Gastrocnemius medialis (tissue), 4 donors: ENCODE measurements at regions not wholly inside any gene's neighbourhood (a gene's known extent, or its start where the extent isn't known, plus 50 kb on each side); places are given as distances from the start of the nearest gene placed in this dataset.

ENCODE experiments used
- ATAC-seq, 2 donors: fragments of 150-250 bp; one replicate each; pipeline ENCODE4 v1.9.1; 2016
- DNase-seq, 2 donors: peaks; one replicate each; pipeline ENCODE4 v3.0.0-alpha.2; 2019
- H3K27ac ChIP-seq, 4 donors: fragments of 200-600 bp; sonication (generic); 1 replicate in 1 of 4; 2 replicates in 3 of 4; pipeline ENCODE4 v1.5.1; 2016 to 2018; ENCODE audit warnings: mild to moderate bottlenecking in 2 of 4, moderate library complexity in 1 of 4
- H3K27me3 ChIP-seq, 3 donors: fragments of 200-600 bp; sonication (generic) in 2 of 3; 1 replicate in 1 of 3; 2 replicates in 2 of 3; pipeline versions ENCODE4 v1.5.1 to v1.6.0; 2016 to 2019; ENCODE audit warnings: mild to moderate bottlenecking in 1 of 3, moderate library complexity in 1 of 3
- H3K36me3 ChIP-seq, 2 donors: fragments of 200-600 bp; sonication (generic) in 1 of 2; one replicate each; pipeline ENCODE4 v1.5.1; 2017 to 2018
- H3K4me1 ChIP-seq, 2 donors: fragments of 200-600 bp; sonication (generic) in 1 of 2; one replicate each; pipeline ENCODE4 v1.5.1; 2016 to 2017; ENCODE audit warnings: mild to moderate bottlenecking in 2 of 2
- H3K4me3 ChIP-seq, 4 donors: fragments of 200-600 bp; sonication (generic) in 3 of 4; 1 replicate in 1 of 4; 2 replicates in 3 of 4; pipeline ENCODE4 v1.5.1; 2016 to 2019; ENCODE audit warnings: mild to moderate bottlenecking in 2 of 4
- H3K9me3 ChIP-seq, 3 donors: fragments of 200-600 bp; sonication (generic) in 2 of 3; 1 replicate in 1 of 3; 2 replicates in 2 of 3; pipeline ENCODE4 v1.5.1; 2016 to 2019
- CTCF ChIP-seq, 5 experiments: fragments of 450-650 bp in 3 of 5; fragments of 200-600 bp in 2 of 5; sonication (generic) in 2 of 5; IDR thresholded peaks in 4 of 5; conservative IDR thresholded peaks in 1 of 5; 1 replicate in 4 of 5; 2 replicates in 1 of 5; pipeline ENCODE4 v1.5.1; 2016 to 2019; ENCODE audit warnings: antibody characterized with exemption in 5 of 5, mild to moderate bottlenecking in 3 of 5, moderate library complexity in 3 of 5
- POLR2A ChIP-seq, 2 donors: fragments of 450-650 bp; IDR thresholded peaks; one replicate each; pipeline ENCODE4 v1.6.1; 2017; ENCODE audit warnings: antibody characterized with exemption in 2 of 2, mild to moderate bottlenecking in 2 of 2, moderate library complexity in 2 of 2
- in situ Hi-C, 4 donors: fragments of 200-750 bp; cut with MboI; loops; one replicate each; pipeline versions ENCODE4 v1.15.0 to v1.8.0; 2017; ENCODE audit warnings: low sequenced_read_pairs in 4 of 4
- intact Hi-C: fragments of 100-400 bp; cut with DNase I; formaldehyde crosslinking; loops from one replicate; pipeline ENCODE4 v1.15.1; 2023; ENCODE audit warnings: low total_unique reads

GRCh38 chr5:127235136-127235535, 55.5 kb upstream of the MEGF10 start:
- no peaks in the 10 kb centered on the region for H3K36me3 ChIP-seq
- no peaks in the 10 kb centered on the region for H3K9me3 ChIP-seq
- no peak overlapping the region for H3K4me3 ChIP-seq
- intact Hi-C loops: no loop called here
- in situ Hi-C loops: no loop called here
- no peaks in the 10 kb centered on the region for H3K4me1 ChIP-seq
- H3K27me3 ChIP-seq: no peaks in the 10 kb centered on the region
- no peak for TF ChIP-seq CTCF (IDR thresholded peaks at IDR 0.05 in 4 of 5, conservative IDR thresholded peaks at IDR 0.05 in 1 of 5)
- no peak for TF ChIP-seq POLR2A (IDR thresholded peaks at IDR 0.05)
- H3K27ac ChIP-seq: no peak overlapping the region
- ATAC-seq: no peak
- DNase-seq: no peak

GRCh38 chr5:127236254-127236653, 54.3 kb upstream of the MEGF10 start:
- ATAC-seq: no peak
- intact Hi-C loops (no loop called here), in situ Hi-C loops (no loop called here)

More at GRCh38 chr5:127236254-127236653, 54.3 kb upstream of the MEGF10 start:
- Histone ChIP-seq H3K27me3 (no peaks in the 10 kb centered on the region), H3K4me3 (no peak overlapping the region), H3K9me3 (no peaks in the 10 kb centered on the region), H3K27ac (no peak overlapping the region), H3K36me3 (no peaks in the 10 kb centered on the region), H3K4me1 (no peaks in the 10 kb centered on the region)
- no peak for TF ChIP-seq CTCF (IDR thresholded peaks at IDR 0.05 in 4 of 5, conservative IDR thresholded peaks at IDR 0.05 in 1 of 5)
- TF ChIP-seq POLR2A (IDR thresholded peaks at IDR 0.05): no peak
- no peak for DNase-seq
